ENCODE measurements at regions not wholly inside any gene's neighbourhood (a gene's known extent, or its start where the extent isn't known, plus 50 kb on each side); places are given as distances from the start of the nearest gene placed in this dataset.

- no peak for DNase-seq (ENCODE audit: low read depth)
These were observed 57.0 kb upstream of the PLAC8 start for GRCh38 chr4:83171436-83172039.

- no peak for DNase-seq (ENCODE audit: low read depth)
These were observed 56.4 kb upstream of the PLAC8 start for GRCh38 chr4:83170952-83171399.
